Retina (tissue), 1 donor: ENCODE measurements at regions not wholly inside any gene's neighbourhood (a gene's known extent, or its start where the extent isn't known, plus 50 kb on each side); places are given as distances from the start of the nearest gene placed in this dataset.
A peak's percentile ranks its signal among the peaks of the same experiment; 100 is the strongest.

Experiments
- DNase-seq: peaks from one replicate; pipeline ENCODE4 v3.0.0-alpha.2; 2016

DNA sequence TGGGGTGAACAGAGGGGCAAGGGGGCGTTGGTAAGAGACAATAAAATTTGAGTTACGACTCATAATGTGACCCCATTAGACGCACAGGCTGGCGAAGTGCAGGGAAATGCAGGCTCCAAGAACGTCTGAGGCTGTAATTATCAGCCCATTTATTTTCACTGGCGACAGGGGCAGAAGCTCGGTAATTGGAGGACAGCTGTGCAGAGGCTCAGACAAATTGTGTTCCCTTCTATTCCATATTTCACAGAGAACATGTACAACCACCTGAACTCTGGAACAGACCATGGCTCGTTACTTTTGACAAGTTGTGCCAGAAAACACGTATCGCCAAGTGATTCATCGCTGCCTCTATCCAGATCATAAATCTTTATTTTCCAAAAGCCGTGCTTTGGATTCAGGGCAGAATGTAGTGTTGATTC lies 137.3 kb upstream of the FRMD4A start:
- DNase-seq, result peak; percentile 53

- no peak for DNase-seq
Measured at GRCh38 chr10:14466257-14466656, 135.5 kb upstream of the FRMD4A start.

DNA sequence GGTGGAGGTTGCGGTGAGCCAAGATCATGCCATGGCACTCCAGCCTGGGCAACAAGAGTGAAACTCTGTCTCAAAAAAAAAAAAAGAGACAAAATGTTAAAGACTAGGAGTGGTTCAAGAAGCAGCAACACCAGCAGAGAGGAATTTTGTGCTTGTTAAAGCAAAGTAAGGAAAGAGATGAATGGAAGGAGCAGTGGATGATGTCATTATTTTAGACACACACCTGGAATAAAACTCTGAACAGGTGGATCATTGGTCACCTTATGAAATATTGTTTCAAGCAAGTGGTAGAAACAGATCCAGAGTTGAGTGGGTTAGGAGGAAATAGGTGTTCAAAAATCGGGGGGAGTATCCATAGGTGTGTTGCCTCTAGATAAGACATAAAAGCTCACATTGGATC lies 129.7 kb upstream of the FRMD4A start:
- DNase-seq, result no peak

GRCh38 chr10:14459665-14460064 lies 128.9 kb upstream of the FRMD4A start:
- no peak for DNase-seq

- DNase-seq, result no peak
Measured at GRCh38 chr10:14456870-14457266, 126.1 kb upstream of the FRMD4A start.

DNA sequence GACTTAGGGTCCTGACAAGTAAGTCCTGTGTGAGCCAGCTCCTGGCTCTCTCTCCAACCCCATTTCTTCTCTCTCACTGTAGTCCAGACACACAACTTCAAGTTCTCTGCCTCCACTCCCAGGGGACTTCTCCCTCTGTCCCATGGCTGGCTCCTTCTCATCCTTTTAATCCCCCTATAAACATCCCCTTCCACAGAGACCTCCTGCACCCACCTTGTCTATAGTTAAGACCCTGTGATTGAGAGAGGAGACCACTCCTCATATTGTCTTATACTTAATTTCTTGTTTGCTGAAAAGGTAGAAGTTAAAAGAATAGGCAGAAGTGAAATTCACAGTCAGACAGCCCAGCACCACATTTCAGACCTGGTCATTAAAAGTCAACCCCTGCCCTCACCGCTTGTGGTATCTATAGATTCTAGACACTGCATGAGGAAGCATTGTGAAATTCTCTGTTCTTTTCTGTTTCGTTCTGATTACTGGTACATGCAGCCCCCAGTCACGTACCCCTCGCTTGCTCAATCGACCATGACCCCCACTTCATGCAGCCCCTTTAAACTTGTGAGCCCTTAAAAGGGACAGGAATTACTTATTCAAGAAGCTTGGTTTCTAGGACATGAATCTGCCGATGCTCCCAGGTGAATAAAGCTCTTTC lies 125.6 kb upstream of the FRMD4A start:
- DNase-seq, result no peak

- DNase-seq, result no peak
Measured at GRCh38 chr10:14454629-14455028, 123.9 kb upstream of the FRMD4A start.

GRCh38 chr10:14454206-14454605 lies 123.5 kb upstream of the FRMD4A start:
- DNase-seq, result no peak

- DNase-seq, result no peak
Measured at GRCh38 chr10:14453593-14453992, 122.9 kb upstream of the FRMD4A start.

DNA sequence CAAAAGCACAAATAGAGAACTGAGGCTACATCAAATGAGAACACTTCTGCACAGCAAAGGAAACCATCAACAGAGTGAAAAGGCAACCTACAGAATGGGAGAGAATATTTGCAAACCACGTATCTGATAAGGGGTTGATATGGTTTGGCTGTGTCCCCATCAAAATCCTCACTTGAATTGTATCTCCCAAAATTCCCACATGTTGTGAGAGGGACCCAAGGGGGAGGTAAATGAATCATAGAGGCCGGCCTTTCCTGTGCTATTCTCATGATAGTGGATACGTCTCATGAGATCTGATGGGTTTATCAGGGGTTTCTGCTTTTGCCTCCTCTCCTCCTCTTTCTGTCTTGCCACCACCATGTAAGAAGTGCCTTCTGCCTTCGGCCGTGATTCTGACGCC lies 120.6 kb upstream of the FRMD4A start:
- no peak for DNase-seq

- DNase-seq, result no peak
Measured at GRCh38 chr10:14450041-14450491, 119.3 kb upstream of the FRMD4A start.

GRCh38 chr10:14449293-14449815 lies 118.6 kb upstream of the FRMD4A start:
- DNase-seq, result no peak

DNA sequence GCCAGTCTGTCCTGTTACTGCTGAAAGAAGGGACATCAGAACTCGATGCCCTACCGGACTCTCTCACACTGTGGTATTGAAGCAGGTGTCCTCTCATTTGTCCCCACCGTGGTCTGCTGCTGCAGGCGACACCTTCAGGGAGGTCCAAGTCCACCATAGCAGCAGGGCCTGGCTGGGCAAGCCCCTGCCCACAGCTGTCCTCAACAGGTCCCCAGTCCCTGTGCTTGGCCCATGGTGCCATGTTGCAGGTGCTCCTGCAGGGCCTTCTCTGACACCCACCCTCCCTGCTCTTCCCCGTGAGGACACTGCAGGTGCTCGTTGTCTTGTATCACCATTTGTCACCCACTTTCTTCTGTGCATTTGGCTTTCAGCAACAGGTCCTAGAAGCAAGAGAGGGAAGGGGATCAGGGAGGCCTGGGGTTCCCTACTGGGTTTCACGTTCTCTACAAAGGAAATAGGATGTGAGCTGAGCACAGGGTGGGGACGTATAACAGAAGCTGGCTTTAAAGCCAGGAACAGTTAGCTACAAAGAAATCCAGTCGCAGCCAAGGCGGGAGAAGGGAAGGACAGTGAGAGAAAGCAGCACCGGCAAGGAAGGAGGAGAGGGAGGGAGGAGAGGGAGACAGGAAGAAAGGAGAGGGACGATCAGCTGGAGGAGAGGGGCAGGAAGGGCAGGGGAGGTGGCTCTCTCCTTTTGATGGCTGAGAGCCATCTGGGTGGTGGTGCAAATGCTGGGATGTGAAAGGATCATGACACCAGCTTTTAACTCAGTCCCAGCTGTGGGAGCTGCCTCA lies 117.7 kb upstream of the FRMD4A start:
- no peak for DNase-seq

DNA sequence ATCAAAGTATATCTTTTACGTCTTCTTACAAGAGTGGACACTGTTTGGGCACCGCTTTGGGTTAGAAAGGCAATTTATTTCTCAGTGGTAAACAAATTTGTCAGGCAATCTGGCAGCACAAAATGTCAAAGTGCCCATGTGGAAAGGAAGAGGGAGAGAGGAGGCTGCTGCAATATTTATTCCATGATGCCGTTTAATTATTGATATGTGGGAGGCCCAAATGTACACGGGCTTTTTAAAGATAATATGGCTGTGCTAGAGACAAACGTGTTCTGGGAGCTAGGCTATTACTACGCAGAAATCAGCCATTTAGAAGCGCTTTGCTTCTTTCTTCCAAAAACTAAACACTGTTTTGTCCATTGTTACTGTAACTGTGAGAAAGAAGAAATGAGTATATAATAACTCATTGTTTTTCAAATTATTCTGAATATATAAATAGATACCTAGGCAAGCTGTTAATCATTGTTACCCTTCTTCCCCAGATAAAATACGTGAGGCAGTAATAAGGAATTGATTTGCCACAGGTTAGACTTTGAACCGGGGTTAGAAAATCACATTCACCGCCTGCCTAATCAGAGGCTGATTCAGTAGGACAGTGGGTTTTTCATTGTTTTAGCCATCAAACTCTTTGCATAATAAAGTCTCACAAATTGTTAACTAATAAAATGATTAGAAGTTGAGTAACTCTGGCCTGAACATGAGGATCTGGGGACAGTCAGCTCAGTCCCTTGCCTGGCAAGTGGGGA lies 116.5 kb upstream of the FRMD4A start:
- DNase-seq, result no peak

DNA sequence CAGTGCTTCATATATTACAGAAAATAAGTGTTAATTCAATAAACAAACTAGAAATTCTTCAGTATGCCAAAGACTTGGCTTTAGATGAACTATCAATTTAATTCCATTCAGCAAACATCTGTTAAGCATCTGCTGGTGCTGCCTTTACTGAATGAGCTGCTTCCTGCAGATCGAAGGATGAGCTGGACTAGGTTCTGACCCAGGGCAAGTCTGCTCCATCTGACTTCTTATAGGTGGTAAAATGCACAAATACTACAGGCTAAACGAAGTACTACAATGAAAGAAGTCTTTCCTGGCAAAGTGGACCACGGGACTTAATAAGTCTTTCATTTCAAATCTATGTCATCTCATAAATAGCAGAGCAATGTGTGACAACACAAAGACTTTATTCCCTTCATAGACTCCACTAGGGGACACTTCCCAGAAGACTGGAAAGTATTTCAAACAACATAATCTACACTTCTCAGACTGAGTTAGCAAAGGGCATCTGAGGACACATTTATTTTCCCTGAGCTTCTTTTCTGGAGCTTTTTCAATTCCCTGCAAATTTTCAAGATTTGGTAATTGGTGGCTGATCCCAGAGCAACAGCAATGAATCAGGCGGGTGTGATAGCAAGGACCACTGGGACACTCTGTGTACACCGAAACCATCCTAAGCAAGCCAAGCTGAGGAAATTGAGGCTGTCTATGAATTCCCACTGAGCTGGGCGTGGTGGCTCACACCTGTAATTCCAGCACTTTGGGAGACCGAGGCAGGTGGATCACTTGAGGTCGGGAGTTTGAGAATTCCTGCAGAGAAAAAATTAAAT lies 108.9 kb upstream of the FRMD4A start:
- no peak for DNase-seq

GRCh38 chr10:14438576-14438975 lies 107.9 kb upstream of the FRMD4A start:
- no peak for DNase-seq

DNA sequence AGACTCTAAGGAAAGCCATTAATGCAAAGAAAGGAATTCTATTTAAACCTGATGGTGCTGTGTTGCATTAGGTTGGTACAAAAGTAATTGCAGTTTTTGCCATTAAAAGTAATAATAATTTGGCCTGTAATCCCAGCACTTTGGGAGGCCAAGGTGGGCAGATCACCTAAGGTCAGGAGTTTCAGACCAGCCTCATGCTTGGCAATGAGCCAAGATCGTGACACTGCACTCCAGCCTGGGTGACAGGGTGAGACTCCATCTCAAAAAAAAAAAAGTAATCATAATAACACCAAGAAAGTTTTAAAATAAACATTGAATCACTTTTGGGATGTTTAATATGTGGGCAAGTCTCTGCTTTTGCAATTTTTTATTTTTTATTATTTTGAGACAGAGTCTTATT lies 107.3 kb upstream of the FRMD4A start:
- no peak for DNase-seq

- DNase-seq, result no peak
Measured at GRCh38 chr10:14435976-14436632, 105.4 kb upstream of the FRMD4A start.

DNA sequence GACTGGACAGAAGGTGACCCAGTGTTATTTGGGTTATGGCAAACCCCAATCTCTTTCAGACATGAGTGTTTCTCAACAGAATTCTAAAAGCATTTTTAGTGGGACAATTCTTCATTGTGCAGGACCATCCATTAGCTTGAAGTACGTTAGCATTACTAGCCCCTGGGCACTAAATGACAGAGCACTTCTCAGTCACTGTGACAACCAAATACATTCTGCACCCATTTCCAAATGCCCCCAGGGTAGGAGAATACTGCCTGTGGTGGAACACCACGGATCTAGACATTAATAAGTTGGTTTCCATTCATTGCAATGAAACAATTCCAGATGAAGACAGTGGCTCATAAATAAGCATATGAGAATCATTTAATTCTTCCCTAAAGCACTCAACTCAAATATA lies 102.4 kb upstream of the FRMD4A start:
- DNase-seq, result no peak

GRCh38 chr10:14431868-14432267 lies 101.1 kb upstream of the FRMD4A start:
- DNase-seq, result no peak

DNA sequence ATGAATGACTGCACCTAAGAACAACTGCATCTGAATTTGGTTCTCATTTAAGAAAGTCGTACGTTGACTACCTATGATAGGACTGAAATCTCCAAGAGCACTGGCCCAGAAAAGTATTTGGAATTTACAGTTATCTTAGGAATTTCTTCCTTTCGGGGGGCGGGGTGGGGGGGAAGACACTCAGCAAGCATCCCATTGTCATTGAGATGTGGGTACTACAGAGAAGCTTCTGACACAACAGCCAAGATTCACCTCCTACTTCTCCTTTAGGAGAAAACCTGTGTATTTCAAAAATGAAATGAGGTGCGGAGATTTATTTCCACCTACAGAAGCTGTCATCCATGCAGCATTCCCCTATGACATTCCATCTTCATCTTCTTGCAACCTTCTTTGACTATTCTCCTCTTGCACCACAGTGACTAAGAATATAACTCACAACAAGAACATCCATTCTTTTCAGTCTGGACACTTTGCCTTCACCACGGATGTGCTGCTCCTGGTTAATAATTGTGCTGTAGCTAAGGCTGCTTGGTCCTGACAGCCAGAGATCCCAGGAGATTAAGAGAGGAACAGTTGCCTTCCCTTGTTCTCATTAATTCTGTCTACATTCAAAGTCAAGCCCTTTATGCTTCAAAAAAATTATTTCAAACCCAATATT lies 98.4 kb upstream of the FRMD4A start:
- DNase-seq, result no peak

- no peak for DNase-seq
Measured at GRCh38 chr10:14425034-14425433, 94.3 kb upstream of the FRMD4A start.
